Parathyroid adenoma (tissue), 2 donors: ENCODE measurements at regions not wholly inside any gene's neighbourhood (a gene's known extent, or its start where the extent isn't known, plus 50 kb on each side); places are given as distances from the start of the nearest gene placed in this dataset.

Experiments used
- H2AFZ ChIP-seq: fragments of 300-600 bp; sonication (generic); one replicate; pipeline ENCODE4 v1.7.0; 2017; ENCODE audit warnings: antibody characterized with exemption, mild to moderate bottlenecking
- H3K27ac ChIP-seq: fragments of 300-600 bp; sonication (generic); one replicate; pipeline ENCODE4 v1.7.0; 2017
- H3K27me3 ChIP-seq: fragments of 300-600 bp; sonication (generic); one replicate; pipeline ENCODE4 v1.7.0; 2017; ENCODE audit warnings: low read length; ENCODE audit not compliant: control insufficient read depth, insufficient read depth
- H3K36me3 ChIP-seq: fragments of 300-600 bp; sonication (generic); one replicate; pipeline ENCODE4 v1.7.0; 2017; ENCODE audit warnings: low read length; ENCODE audit not compliant: control insufficient read depth, insufficient read depth
- H3K4me1 ChIP-seq: fragments of 300-600 bp; sonication (generic); one replicate; pipeline ENCODE4 v1.7.0; 2017; ENCODE audit warnings: control low read depth
- H3K4me2 ChIP-seq: fragments of 300-600 bp; sonication (generic); one replicate; pipeline ENCODE4 v1.7.0; 2017; ENCODE audit warnings: low read length
- H3K4me3 ChIP-seq: fragments of 300-600 bp; sonication (generic); one replicate; pipeline ENCODE4 v1.7.0; 2017; ENCODE audit warnings: low read depth, low read length
- H3K79me2 ChIP-seq: fragments of 300-600 bp; sonication (generic); one replicate; pipeline ENCODE4 v1.7.0; 2017; ENCODE audit warnings: control low read depth
- H3K9ac ChIP-seq: fragments of 300-600 bp; sonication (generic); one replicate; pipeline ENCODE4 v1.7.0; 2017; ENCODE audit warnings: mild to moderate bottlenecking
- H3K9me3 ChIP-seq: fragments of 300-600 bp; sonication (generic); one replicate; pipeline ENCODE4 v1.7.0; 2017; ENCODE audit warnings: low read length; ENCODE audit not compliant: control insufficient read depth
- CTCF ChIP-seq: fragments of 300-600 bp; sonication (generic); IDR thresholded peaks from one replicate; pipeline ENCODE4 v1.7.0; 2017; ENCODE audit warnings: antibody characterized with exemption, mild to moderate bottlenecking
- donor health status: primary hyperparathyroidism.

GRCh38 chr3:43962043-43962442, 271.3 kb downstream of the ABHD5 start:
- H3K79me2 ChIP-seq, result no peaks in the 10 kb centered on the region
- no peak overlapping the region for H3K27ac ChIP-seq
- H3K9ac ChIP-seq, result no peak overlapping the region
- no peaks in the 10 kb centered on the region for H3K9me3 ChIP-seq
- H2AFZ ChIP-seq, result no peak overlapping the region
- no peaks in the 10 kb centered on the region for H3K27me3 ChIP-seq
- H3K4me2 ChIP-seq, result no peak overlapping the region
- H3K4me3 ChIP-seq, result no peak overlapping the region
- H3K36me3 ChIP-seq, result no peaks in the 10 kb centered on the region
- no peaks in the 10 kb centered on the region for H3K4me1 ChIP-seq
- no peak for TF ChIP-seq CTCF

- Histone ChIP-seq H3K27me3 (no peaks in the 10 kb centered on the region), H3K9ac (no peak overlapping the region), H3K9me3 (no peaks in the 10 kb centered on the region), H3K79me2 (no peaks in the 10 kb centered on the region), H3K36me3 (no peaks in the 10 kb centered on the region), H3K4me1 (no peaks in the 10 kb centered on the region), H3K27ac (no peak overlapping the region), H3K4me3 (no peak overlapping the region), H3K4me2 (no peak overlapping the region), H2AFZ (no peak overlapping the region)
- TF ChIP-seq CTCF, result no peak
These were observed 272.5 kb downstream of the ABHD5 start for GRCh38 chr3:43963208-43963607.

- H3K9ac ChIP-seq, result no peak overlapping the region
- no peaks in the 10 kb centered on the region for H3K36me3 ChIP-seq
- no peak overlapping the region for H3K4me2 ChIP-seq
- H3K27ac ChIP-seq, result no peak overlapping the region
- no peak overlapping the region for H2AFZ ChIP-seq
- no peaks in the 10 kb centered on the region for H3K27me3 ChIP-seq
- no peak overlapping the region for H3K4me3 ChIP-seq
- H3K79me2 ChIP-seq, result no peaks in the 10 kb centered on the region
- H3K9me3 ChIP-seq, result no peaks in the 10 kb centered on the region
- TF ChIP-seq CTCF, result no peak
- no peaks in the 10 kb centered on the region for H3K4me1 ChIP-seq
These were observed 273.9 kb downstream of the ABHD5 start for GRCh38 chr3:43964640-43965039.

GRCh38 chr3:43965656-43966055, 274.9 kb downstream of the ABHD5 start:
- TF ChIP-seq CTCF, result no peak
- Histone ChIP-seq H3K79me2 (no peaks in the 10 kb centered on the region), H3K4me1 (no peaks in the 10 kb centered on the region), H3K9ac (no peak overlapping the region), H3K9me3 (no peaks in the 10 kb centered on the region), H3K4me3 (no peak overlapping the region), H3K4me2 (no peak overlapping the region), H2AFZ (no peak overlapping the region), H3K27ac (no peak overlapping the region), H3K27me3 (no peaks in the 10 kb centered on the region), H3K36me3 (no peaks in the 10 kb centered on the region)

- Histone ChIP-seq H3K4me3 (no peak overlapping the region), H3K9ac (no peak overlapping the region), H3K4me2 (no peak overlapping the region), H3K9me3 (no peaks in the 10 kb centered on the region), H3K36me3 (no peaks in the 10 kb centered on the region), H3K4me1 (no peaks in the 10 kb centered on the region), H3K79me2 (no peaks in the 10 kb centered on the region), H2AFZ (no peak overlapping the region), H3K27me3 (no peaks in the 10 kb centered on the region), H3K27ac (no peak overlapping the region)
- no peak for TF ChIP-seq CTCF
These were observed 275.4 kb downstream of the ABHD5 start for GRCh38 chr3:43966126-43966525.
